ENCODE measurements at regions not wholly inside any gene's neighbourhood (a gene's known extent, or its start where the extent isn't known, plus 50 kb on each side); places are given as distances from the start of the nearest gene placed in this dataset.

DNA sequence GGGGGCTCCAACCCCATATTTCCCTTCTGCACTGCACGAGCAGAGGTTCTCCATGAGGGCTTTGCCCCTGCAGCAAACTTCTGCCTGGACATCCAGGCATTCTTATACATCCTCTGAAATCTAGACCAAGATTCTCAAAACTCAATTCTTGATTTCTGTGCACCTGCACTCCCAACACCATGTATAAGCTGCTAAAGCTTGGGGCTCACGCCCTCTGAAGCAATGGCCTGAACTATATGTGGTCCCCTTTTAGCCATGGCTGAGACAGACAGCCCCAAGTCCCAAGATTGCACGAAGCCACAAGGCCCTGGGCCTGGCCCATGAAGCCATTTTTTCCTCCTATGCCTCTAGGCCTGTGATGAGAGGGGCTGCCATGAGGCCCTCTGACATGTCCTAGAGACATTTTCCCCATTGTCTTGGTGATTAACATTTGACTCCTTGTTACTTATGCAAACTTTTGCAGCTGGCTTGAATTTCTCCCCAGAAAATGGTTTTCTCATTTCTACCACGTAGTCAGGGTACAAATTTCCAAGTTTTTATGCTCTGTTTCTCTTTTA is 468.0 kb upstream of the SLIT2 start:
- no peaks in the 10 kb centered on the region for H3K4me1 Mint-ChIP-seq (ENCODE audit: unreplicated experiment)
- H3K27ac Mint-ChIP-seq (ENCODE audit: unreplicated experiment): no peak overlapping the region
- peaks cover 2% of the 10 kb centered on the region for H3K27me3 Mint-ChIP-seq (ENCODE audit: unreplicated experiment)
- peaks cover 7% of the 10 kb centered on the region for H3K36me3 Mint-ChIP-seq (ENCODE audit: low read depth, unreplicated experiment)
- H3K4me3 Mint-ChIP-seq (ENCODE audit: unreplicated experiment): no peak overlapping the region
- H3K9me3 Mint-ChIP-seq (ENCODE audit: unreplicated experiment): peaks cover 7% of the 10 kb centered on the region
- DNase-seq (ENCODE audit: low spot score): no peak
- TF ChIP-seq, protein P1, sequence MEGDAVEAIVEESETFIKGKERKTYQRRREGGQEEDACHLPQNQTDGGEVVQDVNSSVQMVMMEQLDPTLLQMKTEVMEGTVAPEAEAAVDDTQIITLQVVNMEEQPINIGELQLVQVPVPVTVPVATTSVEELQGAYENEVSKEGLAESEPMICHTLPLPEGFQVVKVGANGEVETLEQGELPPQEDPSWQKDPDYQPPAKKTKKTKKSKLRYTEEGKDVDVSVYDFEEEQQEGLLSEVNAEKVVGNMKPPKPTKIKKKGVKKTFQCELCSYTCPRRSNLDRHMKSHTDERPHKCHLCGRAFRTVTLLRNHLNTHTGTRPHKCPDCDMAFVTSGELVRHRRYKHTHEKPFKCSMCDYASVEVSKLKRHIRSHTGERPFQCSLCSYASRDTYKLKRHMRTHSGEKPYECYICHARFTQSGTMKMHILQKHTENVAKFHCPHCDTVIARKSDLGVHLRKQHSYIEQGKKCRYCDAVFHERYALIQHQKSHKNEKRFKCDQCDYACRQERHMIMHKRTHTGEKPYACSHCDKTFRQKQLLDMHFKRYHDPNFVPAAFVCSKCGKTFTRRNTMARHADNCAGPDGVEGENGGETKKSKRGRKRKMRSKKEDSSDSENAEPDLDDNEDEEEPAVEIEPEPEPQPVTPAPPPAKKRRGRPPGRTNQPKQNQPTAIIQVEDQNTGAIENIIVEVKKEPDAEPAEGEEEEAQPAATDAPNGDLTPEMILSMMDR (IDR thresholded peaks at IDR 0.05; ENCODE audit: unreplicated experiment): no peak

DNA sequence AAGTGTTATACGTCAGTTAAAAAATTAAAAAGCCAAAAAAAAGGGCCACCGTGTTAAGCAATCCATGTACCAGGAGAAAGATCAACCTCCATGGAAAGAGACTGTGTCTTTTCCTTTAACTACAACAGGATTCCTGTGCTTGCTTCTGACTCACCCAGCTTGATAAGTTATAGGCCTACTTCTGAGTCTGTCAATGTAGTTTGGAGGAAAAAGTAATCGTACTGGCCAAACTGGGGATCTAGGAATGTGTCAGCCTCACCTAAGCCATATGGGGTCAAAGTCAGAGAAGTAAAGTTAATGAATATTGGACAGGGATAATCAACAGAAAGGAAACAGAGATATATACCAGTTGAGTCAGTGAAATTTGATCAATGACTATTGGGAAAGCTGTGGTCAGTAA is 470.8 kb upstream of the SLIT2 start:
- Mint-ChIP-seq H3K9me3 (ENCODE audit: unreplicated experiment) (peaks cover 7% of the 10 kb centered on the region), H3K27me3 (ENCODE audit: unreplicated experiment) (peaks cover 2% of the 10 kb centered on the region), H3K36me3 (ENCODE audit: low read depth, unreplicated experiment) (peaks cover 7% of the 10 kb centered on the region), H3K4me3 (ENCODE audit: unreplicated experiment) (no peak overlapping the region), H3K27ac (ENCODE audit: unreplicated experiment) (no peak overlapping the region), H3K4me1 (ENCODE audit: unreplicated experiment) (no peaks in the 10 kb centered on the region)
- DNase-seq (ENCODE audit: low spot score): no peak
- TF ChIP-seq, protein P1 (IDR thresholded peaks at IDR 0.05; ENCODE audit: unreplicated experiment): no peak

DNA sequence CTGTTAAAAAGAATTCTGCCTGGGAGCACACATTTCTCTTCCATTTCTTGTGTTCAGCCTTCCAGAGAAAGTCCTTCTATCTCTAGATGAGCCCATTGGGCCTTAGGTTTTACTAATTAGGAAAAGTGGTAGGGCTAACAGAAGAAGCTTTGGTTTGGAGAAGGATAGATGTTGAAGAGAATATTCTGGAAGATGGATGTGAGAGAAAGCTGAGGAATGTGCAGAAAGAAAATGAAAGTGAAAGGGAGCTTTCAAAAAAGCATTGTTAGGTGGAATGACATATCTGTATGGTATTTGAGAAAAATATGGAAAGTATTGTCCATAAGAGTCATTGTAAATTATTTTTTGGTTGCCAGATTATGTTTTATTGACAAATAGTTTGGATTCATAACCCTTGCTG is 474.8 kb upstream of the SLIT2 start:
- TF ChIP-seq, protein P1 (IDR thresholded peaks at IDR 0.05; ENCODE audit: unreplicated experiment): no peak
- no peak for DNase-seq (ENCODE audit: low spot score)
- Mint-ChIP-seq H3K27ac (ENCODE audit: unreplicated experiment) (no peak overlapping the region), H3K4me1 (ENCODE audit: unreplicated experiment) (no peaks in the 10 kb centered on the region), H3K27me3 (ENCODE audit: unreplicated experiment) (no peaks in the 10 kb centered on the region), H3K4me3 (ENCODE audit: unreplicated experiment) (no peak overlapping the region), H3K36me3 (ENCODE audit: low read depth, unreplicated experiment) (no peaks in the 10 kb centered on the region), H3K9me3 (ENCODE audit: unreplicated experiment) (no peaks in the 10 kb centered on the region)

DNA sequence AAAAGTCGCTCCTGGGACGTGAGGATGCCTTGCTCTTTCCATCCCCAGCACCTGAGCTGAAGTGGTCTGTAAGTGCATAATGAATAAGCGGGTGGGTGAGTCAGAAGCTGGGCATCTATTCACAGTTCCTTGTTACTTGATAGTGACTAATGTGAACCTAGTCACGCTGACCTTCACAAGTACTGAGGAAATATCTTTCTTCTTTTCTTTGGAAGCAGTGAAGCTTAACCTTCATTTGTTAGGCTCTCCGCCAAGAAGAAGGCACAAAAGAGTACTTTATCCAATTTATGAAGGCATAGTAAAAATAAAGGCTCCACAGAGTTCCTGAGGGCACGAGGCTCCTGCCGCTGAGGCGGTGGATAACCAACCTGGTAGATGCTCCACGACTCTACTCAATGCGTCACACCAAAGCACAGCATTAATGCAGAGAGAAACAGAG is 475.7 kb upstream of the SLIT2 start:
- no peak overlapping the region for H3K4me3 Mint-ChIP-seq (ENCODE audit: unreplicated experiment)
- H3K9me3 Mint-ChIP-seq (ENCODE audit: unreplicated experiment): no peaks in the 10 kb centered on the region
- DNase-seq (ENCODE audit: low spot score): no peak
- TF ChIP-seq, protein P1 (IDR thresholded peaks at IDR 0.05; ENCODE audit: unreplicated experiment): no peak
- H3K27ac Mint-ChIP-seq (ENCODE audit: unreplicated experiment): no peak overlapping the region
- no peaks in the 10 kb centered on the region for H3K4me1 Mint-ChIP-seq (ENCODE audit: unreplicated experiment)
- no peaks in the 10 kb centered on the region for H3K27me3 Mint-ChIP-seq (ENCODE audit: unreplicated experiment)
- H3K36me3 Mint-ChIP-seq (ENCODE audit: low read depth, unreplicated experiment): no peaks in the 10 kb centered on the region

DNA sequence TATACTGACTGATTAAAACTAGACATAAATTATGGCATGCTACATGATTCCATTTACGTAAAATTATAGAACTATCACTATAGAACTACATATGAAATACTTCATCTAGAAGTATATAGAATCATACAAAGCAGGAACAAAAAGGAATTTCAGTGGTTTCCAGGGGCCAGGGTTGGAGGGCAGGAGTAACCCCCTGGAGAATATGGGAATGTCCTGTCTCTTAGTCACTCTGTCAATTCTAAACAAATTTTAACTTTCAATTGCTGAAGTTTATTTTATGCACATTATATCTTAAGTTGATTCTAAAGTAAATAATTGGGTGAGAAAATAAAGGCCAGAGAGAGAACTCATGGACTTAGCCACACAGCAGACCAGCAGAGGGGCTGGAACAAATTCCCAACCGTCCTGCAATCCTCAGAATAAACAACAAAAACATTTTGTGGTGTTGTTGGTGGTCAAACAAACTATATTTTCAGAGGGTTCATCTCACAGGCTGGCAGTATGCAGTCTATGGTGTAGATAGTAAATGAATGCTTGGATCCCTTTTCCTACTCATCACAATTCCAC is 476.9 kb upstream of the SLIT2 start:
- TF ChIP-seq, protein P1 (IDR thresholded peaks at IDR 0.05; ENCODE audit: unreplicated experiment): no peak
- Mint-ChIP-seq H3K27me3 (ENCODE audit: unreplicated experiment) (no peaks in the 10 kb centered on the region), H3K4me3 (ENCODE audit: unreplicated experiment) (no peak overlapping the region), H3K27ac (ENCODE audit: unreplicated experiment) (no peak overlapping the region), H3K9me3 (ENCODE audit: unreplicated experiment) (no peaks in the 10 kb centered on the region), H3K36me3 (ENCODE audit: low read depth, unreplicated experiment) (no peaks in the 10 kb centered on the region), H3K4me1 (ENCODE audit: unreplicated experiment) (peaks cover 4% of the 10 kb centered on the region)
- DNase-seq (ENCODE audit: low spot score): no peak

Data from endothelial cell (in vitro differentiated cells).